Peyer's patch (tissue), 4 donors: ENCODE measurements at regions not wholly inside any gene's neighbourhood (a gene's known extent, or its start where the extent isn't known, plus 50 kb on each side); places are given as distances from the start of the nearest gene placed in this dataset.

ENCODE experiments used
- CTCF ChIP-seq, 6 experiments: fragments of 450-650 bp in 4 of 6; fragments of 200-600 bp in 2 of 6; sonication (generic) in 1 of 6; IDR thresholded peaks; one replicate each; pipeline ENCODE4 v1.5.1; 2017 to 2019; ENCODE audit warnings: antibody characterized with exemption in 6 of 6, mild to moderate bottlenecking in 3 of 6, moderate library complexity in 1 of 6
- POLR2A ChIP-seq, 2 donors: fragments of 450-650 bp; IDR thresholded peaks; one replicate each; pipeline ENCODE4 v1.5.1; 2017; ENCODE audit warnings: antibody characterized with exemption in 2 of 2, mild to moderate bottlenecking in 2 of 2, moderate library complexity in 2 of 2

GRCh38 chr5:125715216-125715615 is 708.0 kb upstream of the GRAMD2B start:
- TF ChIP-seq CTCF (IDR thresholded peaks at IDR 0.05) (no peak), POLR2A (IDR thresholded peaks at IDR 0.05) (no peak)
